Activated CD4-positive, alpha-beta T cell treated with anti-CD3 and anti-CD28 coated beads, Interleukin-2, amount 50 U/mL, for 48 hours (primary cell): ENCODE measurements at regions not wholly inside any gene's neighbourhood (a gene's known extent, or its start where the extent isn't known, plus 50 kb on each side); places are given as distances from the start of the nearest gene placed in this dataset.
"Not testable (repeated sequence)": the region's sequence is repeated elsewhere in the genome, so short reads cannot be mapped to it uniquely, and the experiment has no call there.

Source experiments
- DNase-seq, 2 experiments: peaks; one replicate each; pipeline ENCODE4 v3.0.0-alpha.2; 2020

DNA sequence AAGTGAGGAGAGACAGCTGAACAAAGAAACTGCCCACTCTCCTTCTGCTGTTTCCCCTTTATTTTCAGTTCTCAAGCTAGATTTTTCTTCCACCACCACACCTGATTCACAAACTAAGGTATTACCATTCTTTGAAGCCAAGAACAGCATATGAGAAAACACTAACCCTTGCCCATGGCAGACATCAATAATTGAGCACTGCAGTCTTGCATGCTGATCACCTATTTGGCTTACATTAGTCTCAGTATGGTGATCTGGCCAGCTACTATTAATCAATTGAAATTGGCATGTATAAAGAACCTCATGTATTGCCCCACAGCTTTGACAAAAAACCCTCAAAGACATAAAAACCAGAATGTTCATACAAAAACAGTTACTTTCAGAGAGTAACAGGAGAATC is 166.3 kb downstream of the SAMD5 start:
- DNase-seq: no peak

DNA sequence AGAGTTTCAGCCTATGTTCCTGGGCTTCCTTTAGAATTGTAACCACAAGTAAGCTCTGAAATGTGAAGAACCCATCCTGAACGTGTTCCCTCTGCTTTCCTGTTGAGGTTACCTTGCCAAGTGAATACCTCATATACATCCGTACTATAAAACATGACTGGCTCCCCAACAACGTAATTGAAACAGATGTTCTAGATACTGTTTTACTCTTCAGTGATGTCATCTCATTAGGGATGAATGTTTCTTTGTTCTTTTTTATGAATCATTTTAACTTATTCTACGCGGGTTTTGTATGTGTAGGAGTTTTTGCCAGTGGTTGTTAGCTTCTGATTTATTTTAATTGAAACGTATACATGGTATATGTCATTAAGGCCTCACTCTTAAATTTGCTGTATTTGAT is 166.8 kb downstream of the SAMD5 start:
- DNase-seq: no peak

DNA sequence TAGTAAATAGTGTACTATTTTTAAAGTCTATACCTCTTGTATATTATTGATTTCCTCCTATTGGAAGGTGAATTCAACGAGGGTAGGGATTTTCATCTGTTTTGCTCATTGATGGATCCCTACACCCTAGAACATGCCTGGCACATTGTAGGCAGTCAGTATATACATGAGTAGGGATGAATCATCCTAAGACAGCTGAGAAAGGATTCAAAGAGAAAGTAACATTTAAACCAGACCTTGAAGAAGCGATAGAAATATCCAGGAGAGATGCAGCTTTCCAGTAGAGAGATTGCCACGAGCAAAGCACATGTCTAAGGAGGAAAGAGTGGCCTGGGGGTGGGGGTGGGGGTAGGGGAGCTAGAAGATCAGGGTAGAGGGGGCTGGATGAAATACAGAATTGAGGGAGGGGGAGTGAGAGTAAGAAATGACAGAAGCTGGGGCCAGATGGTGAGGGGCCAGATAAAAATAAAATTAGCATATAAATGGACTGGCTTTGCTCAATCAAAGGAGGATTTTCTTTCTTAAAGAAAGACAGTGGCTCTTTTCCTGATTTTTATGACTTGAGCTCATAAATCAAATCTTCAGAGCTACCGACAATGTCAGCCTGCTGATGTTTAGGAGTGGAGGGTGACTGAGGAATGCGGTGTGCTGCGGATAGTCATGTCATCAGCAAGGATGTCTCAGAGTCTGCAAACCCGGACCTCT is 168.2 kb downstream of the SAMD5 start:
- DNase-seq: no peak

DNA sequence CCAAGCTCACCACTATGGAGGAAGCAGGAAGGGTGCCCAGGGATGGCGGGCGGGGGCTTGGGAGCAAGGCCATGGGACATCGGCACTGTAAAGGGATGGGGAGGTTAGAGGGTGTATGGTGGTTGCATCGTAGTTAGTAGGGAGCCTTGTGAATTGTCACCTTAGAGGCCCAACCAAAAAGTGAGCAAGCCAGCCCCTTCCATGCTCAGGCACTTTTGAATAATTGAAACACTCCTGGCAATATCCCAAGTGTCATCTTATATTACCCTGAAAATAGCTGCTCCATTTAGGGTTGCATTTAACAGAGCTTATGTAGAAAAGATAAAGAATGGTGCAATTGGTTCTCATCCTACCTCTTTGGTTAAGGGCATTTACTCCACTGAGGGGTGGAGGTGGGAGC is 169.2 kb downstream of the SAMD5 start:
- no peak for DNase-seq

DNA sequence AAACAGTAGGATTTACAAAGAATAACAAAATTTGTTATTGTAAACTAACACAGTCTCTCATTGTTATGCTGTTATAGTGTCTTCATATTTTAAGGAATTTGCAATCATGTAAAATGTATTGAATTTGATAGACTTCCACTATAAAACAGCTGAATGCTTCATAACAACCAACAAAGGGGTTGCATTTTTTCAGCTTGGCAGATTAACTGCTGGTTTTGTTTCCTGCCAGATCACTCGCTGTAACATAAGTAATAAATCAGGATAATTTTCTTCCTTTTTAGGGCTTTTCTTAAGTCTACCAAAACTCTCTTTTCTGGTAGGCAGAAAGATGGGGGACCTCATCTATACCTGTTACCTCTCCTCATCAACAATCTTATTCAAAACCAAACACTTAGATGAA is 169.8 kb downstream of the SAMD5 start:
- no peak for DNase-seq

DNA sequence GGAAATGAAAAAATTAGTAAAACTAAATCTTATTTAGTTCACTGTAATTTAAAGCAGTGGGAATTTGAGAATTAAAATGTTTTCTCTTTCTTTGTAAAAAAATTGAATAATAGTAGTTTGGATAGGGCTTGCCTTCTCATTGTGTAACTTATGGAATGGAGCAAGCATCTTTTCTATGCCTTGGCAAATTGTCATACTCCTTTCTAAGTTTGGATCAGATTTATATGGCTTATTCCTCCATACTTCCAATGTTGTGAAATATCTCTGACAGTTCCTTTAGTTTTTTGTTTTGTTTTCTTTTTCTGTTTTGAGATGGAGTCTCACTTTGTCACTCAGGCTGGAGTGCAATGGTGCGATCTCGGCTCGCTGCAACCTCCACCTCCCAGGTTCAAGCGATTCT is 176.4 kb downstream of the SAMD5 start:
- no peak for DNase-seq

DNA sequence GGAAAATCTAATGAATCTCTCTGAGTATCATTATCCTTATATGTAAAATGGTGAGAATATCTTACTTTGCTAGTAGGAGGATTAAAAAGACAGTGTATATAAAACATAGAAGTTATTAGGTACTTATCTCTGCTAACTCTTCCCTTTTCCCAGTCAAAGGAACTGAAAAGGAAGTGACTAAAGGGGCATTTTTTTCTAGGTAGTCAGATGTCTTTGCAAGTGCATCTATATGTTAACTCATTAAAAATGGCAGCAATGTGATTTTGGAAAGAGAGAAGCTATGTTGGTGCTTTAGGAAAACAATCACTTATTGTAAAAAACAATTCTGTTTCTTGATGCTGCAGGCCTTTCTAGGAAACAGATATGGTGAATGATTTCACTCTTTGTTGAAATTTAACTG is 180.9 kb downstream of the SAMD5 start:
- no peak for DNase-seq

DNA sequence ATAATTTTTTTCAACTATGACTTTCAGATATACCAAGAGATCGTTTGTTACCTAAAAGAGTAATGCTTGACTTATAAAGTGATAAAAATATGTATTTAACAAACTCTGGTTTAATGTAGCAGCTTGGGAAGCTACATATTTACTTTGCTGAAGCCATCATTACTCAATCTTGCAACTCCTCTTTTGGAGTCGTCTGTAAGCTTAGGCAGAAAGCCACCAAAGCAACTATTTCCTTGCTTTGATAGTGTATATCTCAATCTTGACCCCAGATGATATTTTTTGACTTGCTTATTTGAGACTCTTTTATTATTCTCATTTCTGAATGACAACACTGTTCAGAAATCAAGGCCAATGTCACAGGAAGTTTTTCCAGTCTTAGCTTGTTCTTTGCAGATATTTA is 183.0 kb downstream of the SAMD5 start:
- DNase-seq: no peak

DNA sequence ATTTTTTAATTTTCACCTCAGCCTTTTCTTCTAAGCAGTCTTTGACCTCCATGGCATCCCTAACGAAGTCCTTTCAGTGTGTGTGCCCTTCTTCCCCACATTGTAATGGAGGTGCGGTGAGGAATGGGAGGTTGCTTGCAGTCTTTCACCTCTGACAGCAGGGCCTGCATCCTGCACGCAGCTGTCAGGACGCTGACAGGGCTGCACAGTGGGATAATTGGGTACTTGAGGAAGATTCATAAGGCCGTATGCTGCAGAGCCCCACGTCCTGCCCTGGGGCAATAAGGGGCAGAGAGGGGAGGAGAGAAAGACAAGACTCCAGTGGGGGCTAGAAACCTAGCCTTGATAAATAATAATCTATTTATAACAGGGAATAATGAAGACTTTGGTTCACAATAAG is 184.7 kb downstream of the SAMD5 start:
- DNase-seq: no peak

DNA sequence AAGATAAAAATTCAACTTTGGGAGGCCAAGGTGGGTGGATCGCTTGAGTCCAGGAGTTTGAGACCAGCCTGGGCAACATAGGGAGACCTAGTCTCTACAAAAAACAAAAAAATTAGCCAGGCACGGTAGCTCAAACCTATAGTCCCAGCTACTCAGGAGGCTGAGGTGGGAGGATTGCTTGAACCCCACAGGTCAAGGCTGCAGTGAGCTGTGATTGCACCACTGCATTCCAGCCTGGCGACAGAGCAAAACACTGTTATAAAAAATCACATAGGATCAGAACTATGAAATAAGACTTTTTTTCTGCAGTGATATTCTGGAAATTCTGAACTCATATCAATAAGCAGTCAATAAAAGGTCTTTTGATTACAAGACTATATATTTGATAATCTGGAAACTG is 186.1 kb downstream of the SAMD5 start:
- not testable (repeated sequence) for DNase-seq

DNA sequence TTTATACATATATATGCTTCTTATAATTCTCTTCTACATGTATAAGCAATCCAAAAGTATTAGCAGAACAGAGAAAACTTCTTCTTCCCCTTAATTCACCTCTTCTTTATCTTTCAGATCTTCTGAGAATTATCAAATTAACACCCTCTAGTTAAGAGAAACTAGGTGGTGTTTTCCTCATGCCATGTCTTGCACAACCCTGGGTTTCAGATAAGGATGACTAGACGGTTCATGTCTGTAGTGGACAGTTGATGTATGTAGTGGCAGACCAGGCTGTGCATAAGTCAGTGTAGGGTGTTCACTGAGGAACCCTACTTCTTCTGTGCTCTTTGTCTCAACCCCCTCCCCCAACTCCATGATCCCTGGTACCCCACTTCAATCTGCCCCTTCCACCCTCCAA is 187.3 kb downstream of the SAMD5 start:
- DNase-seq: no peak

DNA sequence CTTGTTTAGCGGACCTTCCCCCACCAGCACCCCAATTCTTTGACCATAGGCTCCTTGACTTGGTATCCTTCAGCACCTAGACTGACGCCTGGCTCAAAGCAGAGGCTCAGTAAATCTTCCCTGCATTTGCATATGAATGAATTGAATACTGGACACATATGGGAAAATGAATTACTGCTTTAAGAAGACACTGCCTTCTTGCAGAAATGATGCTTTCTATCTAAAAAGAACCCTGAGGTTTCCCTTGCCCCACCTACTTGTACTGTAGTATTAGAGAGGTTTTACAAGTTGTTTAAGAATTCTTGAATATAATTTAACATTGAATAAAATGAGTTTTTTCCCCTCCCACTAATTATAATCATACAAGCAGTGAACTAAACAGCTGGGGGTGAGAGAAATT is 190.7 kb downstream of the SAMD5 start:
- no peak for DNase-seq

DNA sequence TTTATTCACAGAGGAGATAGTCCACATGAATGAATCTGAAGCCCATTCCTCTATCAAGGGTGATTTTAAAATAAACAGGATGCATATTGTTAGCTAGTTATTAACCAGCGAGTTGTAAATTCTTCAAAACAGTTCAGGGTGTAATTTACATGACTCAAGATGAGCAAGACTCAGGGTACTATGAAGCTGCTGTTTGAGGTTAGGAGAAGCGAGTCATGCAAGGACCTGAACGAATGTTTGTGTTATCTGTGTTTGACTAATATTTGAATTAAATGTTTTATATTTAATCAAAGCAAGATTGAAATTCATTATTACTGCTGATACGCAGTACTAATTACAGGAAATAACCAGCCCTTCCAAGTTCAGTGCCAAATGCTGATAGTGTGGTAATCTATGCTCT is 191.1 kb downstream of the SAMD5 start:
- no peak for DNase-seq

DNA sequence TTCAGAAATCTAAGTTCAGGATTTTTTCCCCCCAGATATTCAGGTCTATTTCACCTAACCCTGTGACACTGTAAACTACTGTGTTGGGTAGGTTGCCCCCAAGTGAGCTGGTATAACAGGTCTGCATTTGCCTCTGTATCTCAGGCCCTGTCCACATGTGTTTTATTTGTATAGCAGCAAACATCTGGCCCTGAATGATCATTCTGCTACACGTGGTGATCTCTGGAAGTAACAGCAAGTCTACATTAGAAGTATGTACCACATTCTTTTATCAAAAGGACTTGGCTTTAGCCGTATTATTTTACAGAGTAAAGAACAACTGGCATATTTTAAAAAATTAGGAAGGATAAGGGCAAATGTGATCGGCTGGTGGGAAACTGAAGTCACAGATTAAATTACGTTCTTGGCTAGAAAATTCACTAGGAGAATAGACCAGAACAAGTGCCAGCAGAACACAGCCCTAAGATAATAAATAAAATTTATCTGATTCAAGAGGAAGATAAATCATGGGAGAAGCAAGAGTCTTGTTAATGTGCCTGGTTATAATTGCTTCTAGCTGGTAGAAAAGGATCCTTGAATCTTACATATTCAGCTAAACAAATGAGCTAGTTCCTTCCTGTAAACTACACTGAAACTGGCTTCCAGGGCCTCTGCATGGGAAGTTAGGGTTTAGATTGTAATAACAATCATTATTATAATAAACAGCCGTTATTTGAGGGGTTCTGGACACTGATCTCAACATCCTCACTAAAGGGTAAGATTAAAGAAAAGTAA is 192.1 kb downstream of the SAMD5 start:
- DNase-seq: no peak

DNA sequence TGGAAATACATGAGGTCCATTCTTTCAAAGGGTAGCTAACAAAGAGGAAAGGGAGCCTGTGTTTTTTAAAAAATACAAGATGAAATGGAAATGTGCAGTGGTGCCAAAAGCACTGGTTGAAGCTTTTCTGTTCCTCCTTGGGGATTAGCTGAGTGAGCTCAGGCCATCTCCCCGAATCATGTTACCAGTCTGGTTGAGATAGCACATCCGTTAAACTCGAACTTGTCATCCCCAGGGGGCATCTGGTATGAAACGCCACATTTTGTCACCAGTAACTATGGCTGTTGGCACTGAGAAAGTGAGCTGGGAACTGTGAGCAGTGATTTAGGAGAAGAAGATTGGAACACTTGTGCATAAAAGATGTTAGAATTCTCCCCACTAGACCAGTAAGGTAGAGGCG is 196.2 kb downstream of the SAMD5 start:
- DNase-seq: no peak

DNA sequence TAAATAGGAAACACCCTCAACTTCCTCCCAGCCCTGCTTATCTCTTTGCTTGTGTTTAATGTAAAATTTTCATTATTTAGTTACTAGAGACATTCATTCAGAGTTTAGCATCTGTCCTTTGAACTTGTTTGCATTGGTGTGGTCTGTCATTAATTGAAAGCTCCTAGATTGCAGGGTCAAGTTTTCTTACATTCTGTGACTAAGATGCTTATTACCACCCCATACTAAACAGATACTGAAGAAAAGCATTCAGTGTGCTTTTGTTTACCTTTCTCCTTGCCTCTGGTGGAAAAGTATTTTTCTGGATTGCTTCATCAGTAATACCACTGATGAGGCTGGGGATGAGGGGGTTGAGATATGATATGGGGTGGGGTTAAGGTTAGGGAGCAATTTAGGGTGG is 199.0 kb downstream of the SAMD5 start:
- DNase-seq: no peak

DNA sequence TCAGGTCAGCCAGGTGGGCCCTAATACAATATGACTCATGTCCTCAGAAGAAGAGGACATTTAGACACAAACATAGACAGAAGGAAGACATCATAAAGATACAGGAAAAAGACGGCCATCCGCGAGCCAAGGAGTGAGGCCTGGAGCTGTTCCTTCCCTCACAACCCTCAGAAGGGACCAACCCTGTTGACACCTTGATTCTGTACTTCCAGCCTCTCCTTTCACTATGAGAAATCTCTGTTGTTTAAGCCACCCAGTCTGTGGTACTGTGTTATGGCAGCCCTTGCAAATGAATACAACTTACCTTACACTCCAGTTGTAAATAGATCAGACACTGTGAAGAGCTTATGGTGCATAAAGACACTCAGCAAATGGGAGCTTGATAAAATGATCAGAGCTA is 199.7 kb downstream of the SAMD5 start:
- no peak for DNase-seq

DNA sequence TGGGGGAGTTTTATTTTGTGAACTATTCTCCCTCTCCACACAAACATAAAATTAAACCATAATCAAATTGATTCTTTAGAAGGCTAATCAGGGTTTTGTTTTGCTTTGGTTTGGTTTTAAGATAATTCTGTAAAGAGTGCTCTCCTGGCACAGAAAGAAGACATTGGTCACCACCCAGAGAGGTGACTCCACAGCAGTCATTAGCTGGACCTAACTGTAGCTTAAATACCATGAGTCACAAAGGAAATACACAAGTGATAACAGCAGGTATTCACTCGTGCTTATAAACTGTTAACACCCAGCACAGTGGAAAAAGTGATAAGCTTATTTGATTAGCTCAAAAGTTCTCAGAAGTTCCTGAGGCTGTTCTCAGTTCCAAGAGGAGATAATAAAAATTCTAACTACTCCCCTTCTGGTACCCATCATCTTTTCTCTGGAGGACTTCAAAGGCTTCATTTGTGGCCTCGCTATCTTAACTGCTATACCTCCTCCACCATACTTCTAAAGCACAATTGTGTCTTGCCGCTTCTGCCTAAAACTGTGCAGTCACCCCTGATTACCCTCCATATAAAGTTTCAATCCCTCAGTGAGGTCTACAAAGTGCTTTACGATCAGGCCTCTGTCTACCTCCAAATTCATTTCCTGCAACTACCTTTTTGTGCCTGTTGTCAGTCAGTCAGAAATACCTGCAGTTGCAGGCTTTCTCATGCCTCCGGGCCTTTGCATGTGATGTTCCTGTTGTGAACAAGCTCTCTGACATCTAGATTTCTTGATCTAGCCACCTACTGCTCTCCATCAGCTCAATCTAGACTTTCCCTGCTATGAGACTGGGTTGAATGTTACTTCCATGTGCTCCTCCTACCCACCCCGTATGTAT is 201.1 kb downstream of the SAMD5 start:
- DNase-seq: no peak

DNA sequence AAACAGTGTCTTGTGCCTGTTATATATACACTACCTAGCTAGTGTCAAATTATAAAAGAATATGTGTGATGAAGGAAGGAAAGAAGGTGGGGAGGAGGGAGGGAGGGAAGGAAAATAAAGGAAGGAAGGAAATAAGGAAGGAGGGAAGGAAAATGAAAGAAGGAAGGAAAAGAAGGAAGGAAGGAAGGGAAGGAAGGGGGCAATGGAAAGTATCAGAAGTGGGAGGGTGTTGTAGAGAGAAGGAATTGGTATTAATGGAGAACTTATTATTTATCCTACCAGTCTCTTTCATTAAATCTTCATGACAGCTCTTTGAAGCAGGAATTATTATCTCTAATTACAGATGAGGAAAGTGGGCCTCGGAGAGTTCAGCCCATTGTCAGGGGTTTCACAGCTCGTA is 202.4 kb downstream of the SAMD5 start:
- DNase-seq: no peak

DNA sequence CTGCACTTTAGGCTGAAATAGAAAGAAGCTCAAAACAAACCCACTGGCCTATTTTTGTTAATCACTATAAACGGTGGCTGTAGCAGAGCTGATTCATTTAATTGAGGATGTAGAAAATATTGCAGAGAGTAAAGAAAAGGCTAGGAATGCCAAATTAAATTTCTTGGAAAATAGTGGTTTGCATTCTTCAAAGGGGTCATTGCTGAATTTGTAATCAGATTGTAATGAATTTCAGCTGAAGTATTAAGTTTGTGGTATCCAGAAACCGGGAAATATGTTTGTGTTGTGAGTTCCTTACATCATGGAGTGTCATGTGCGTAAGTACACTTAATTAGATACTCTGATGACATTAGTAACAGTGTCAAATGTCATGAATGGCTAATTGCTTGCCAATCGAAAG is 203.0 kb downstream of the SAMD5 start:
- DNase-seq: no peak

DNA sequence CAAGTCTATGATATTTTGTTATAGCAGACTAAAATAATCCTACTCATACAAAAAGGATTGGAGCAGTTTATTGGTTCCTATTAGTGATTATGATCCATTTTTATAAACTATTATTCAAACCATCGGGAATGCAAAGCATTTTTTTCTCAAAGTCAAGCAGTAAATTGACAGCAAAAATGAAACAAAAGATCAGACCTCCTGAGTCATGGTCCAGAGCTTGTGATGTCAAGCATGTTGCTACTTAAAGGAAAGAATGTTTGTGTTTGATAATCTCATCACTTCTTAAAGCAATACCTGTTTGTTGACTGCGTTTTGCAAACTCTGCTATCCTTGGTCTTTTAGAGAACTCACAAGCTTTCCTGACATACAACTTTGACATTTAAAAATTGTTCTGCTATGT is 204.4 kb downstream of the SAMD5 start:
- DNase-seq: no peak

DNA sequence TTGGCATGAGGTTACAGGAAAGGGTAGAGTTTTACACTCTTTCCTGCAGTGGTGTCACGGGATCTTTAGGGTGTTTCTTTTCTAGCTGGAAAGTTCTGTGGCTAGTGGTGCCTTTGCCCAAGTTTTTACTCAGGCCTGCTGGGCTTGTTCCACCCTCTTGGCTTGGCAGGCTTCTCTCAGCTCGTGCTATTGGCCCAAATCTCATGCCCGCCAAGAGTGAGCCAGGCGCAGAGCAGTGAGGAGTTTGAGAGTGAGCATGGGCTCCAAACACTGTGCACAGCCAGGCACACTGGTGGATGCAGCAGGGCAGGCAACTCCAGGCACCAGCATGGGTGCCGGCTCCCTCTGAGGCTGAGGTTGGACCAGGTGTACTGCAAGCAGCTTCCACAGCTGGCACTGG is 206.5 kb downstream of the SAMD5 start:
- DNase-seq: no peak

DNA sequence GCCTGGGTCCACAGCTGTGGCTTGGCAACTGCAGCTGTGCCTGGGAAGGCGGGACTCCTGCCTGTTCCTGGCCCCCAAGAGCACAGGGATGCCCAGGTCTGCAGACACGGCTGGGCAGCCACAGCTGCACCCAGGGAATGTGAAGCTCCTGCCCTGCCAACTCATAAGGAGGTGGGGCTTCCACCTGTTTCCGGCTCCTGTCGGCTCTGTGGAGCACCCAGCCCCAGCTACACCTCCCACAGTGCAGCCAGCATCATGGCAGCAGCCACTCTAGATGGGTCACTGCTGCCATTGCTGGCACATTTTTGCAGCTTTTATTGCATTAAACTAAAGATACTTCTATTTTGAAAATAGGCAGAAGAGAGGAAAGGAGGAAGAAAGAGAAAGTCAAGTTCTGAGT is 207.9 kb downstream of the SAMD5 start:
- DNase-seq: no peak

DNA sequence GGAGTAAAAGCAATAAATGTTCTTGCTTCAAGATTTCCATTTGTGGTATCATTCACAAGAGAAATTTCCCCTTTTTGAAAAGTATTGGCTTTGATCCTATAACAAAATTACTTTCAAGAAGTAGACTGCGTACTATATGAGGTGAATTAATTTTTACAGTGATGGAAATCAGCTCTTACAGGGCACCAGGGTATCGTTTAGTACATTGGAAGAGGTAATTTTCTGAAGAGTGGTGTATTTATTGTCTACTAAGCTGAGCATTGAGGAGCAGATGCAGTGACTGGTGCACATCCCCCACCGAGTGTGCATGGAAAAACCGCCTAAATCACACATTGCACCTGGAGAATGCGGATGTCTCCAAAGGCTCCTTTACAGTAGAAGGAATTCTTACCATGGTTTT is 209.5 kb downstream of the SAMD5 start:
- no peak for DNase-seq
